ENCODE measurements at regions not wholly inside any gene's neighbourhood (a gene's known extent, or its start where the extent isn't known, plus 50 kb on each side); places are given as distances from the start of the nearest gene placed in this dataset.

GRCh38 chrX:25067271-25068172 lies 51.8 kb upstream of the ARX start:
- Histone ChIP-seq H3K4me2 (ENCODE audit: insufficient read depth, low read length) (no peak overlapping the region), H4K20me1 (replicated peaks; ENCODE audit: control insufficient read depth, insufficient read depth, low read length) (no peaks in the 10 kb centered on the region), H3K4me3 (no peak overlapping the region), H3K79me2 (ENCODE audit: control insufficient read depth, insufficient read depth, low read length) (no peaks in the 10 kb centered on the region), H3K9ac (ENCODE audit: insufficient read depth in 1 of 2, low read depth in 2 of 2, low read length in 2 of 2) (no peak overlapping the region), H3K27ac (ENCODE audit: extremely low read depth, low read depth, low read length) (no peak overlapping the region), H3K9me1 (ENCODE audit: control insufficient read depth, insufficient read depth, low read length) (no peaks in the 10 kb centered on the region), H3K36me3 (ENCODE audit: control insufficient read depth, insufficient read depth, low read length) (no peaks in the 10 kb centered on the region), H3K27me3 (ENCODE audit: control insufficient read depth in 2 of 2, insufficient read depth in 2 of 2, low read length in 2 of 2) (no peaks in the 10 kb centered on the region), H3K9me3 (replicated peaks; ENCODE audit: control insufficient read depth, insufficient read depth, low read depth, low read length) (no peaks in the 10 kb centered on the region), H2AFZ (ENCODE audit: low read depth, low read length) (no peak overlapping the region), H3K4me1 (replicated peaks in 1 of 2; ENCODE audit: control insufficient read depth in 2 of 2, insufficient read depth in 2 of 2, low read length in 2 of 2) (no peaks in the 10 kb centered on the region; a peak in 1 of 5 replicates)
- BruUV-seq (replicated peaks), result no TSS peak
- POLR2A ChIA-PET, result interaction anchor here (0.6 kb wide), 1 partner anchor 18 kb away, joined by 3 read pairs; no protein-coding TSS in a partner anchor
- 6% methylated on average over 4 of the region's 4 CpGs for WGBS (ENCODE audit: insufficient coverage, low coverage, missing lambda C conversion rate)
- no peak for FAIRE-seq
- DNase-seq (ENCODE audit: extremely low read depth in 1 of 4, low spot score in 3 of 4), result no peak
- ATAC-seq, result no peak
- intact Hi-C loops (cut with micrococcal nuclease), result no loop called here
- CTCF ChIA-PET (ENCODE audit: low intra/inter-chr PET ratio), result no interaction called here
- in situ Hi-C loops (cut with MboI), result no loop called here
- TF ChIP-seq SIX5 (IDR thresholded peaks at IDR 0.05; ENCODE audit: borderline replicate concordance in 1 of 2, insufficient read depth in 1 of 2, low read depth in 1 of 2, low read length in 2 of 2) (no peak), ZBTB5 (IDR thresholded peaks at IDR 0.05) (no peak), ZSCAN32 (CRISPR knock-in tag; IDR thresholded peaks at IDR 0.05) (no peak), ZNF444 (CRISPR knock-in tag; IDR thresholded peaks at IDR 0.05) (no peak), PPARD (CRISPR knock-in tag; IDR thresholded peaks at IDR 0.05) (no peak), ZNF408 (CRISPR knock-in tag; IDR thresholded peaks at IDR 0.05; ENCODE audit: low read depth) (no peak), PCBP1 (IDR thresholded peaks at IDR 0.05; ENCODE audit: low read depth, low read length, poor library complexity, severe bottlenecking) (no peak), ZC3H8 (IDR thresholded peaks at IDR 0.05) (no peak), ZBTB34 (CRISPR knock-in tag; IDR thresholded peaks at IDR 0.05) (no peak), ZNF174 (CRISPR knock-in tag; IDR thresholded peaks at IDR 0.05) (no peak), ATF7 (IDR thresholded peaks at IDR 0.05) (no peak), STAT5A (IDR thresholded peaks at IDR 0.05; ENCODE audit: borderline replicate concordance, low read length) (no peak), POLR2AphosphoS5 (IDR thresholded peaks at IDR 0.05; ENCODE audit: control insufficient read depth, insufficient read depth, low read depth, low read length) (no peak), SOX6 (IDR thresholded peaks at IDR 0.05) (no peak), ETS1 (conservative IDR thresholded peaks at IDR 0.05; ENCODE audit: control insufficient read depth, low read depth, low read length) (no peak), ZNF253 (CRISPR knock-in tag; conservative IDR thresholded peaks at IDR 0.05) (no peak), TARDBP (IDR thresholded peaks at IDR 0.05) (no peak)
- TF ChIP-seq, protein P1, sequence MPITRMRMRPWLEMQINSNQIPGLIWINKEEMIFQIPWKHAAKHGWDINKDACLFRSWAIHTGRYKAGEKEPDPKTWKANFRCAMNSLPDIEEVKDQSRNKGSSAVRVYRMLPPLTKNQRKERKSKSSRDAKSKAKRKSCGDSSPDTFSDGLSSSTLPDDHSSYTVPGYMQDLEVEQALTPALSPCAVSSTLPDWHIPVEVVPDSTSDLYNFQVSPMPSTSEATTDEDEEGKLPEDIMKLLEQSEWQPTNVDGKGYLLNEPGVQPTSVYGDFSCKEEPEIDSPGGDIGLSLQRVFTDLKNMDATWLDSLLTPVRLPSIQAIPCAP (CRISPR knock-in tag; IDR thresholded peaks at IDR 0.05; ENCODE audit: borderline replicate concordance), result no peak
